ENCODE measurements at regions not wholly inside any gene's neighbourhood (a gene's known extent, or its start where the extent isn't known, plus 50 kb on each side); places are given as distances from the start of the nearest gene placed in this dataset.

DNA sequence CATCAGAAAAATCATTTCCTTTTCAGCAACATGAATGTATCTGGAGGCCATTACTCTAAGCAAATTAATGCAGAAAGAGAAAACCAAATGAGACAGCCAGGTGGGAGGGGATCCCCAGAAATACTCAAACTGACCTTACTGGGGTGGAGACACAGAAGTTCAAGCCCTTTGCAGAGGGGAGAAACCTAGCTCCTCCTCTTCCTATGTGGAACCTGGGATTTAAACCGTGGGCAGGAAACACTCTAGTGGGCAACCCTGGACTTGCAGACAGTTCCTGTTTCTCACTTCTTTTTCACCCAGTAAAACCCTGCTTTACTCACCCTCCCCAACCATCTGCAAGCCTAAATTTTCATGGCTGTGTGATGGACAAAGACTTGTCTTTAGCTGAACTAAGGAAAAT is 61.3 kb downstream of the SLITRK6 start:
- H3K4me1 ChIP-seq (ENCODE audit: insufficient read depth, low read length) = no peaks in the 10 kb centered on the region
- H3K36me3 ChIP-seq (ENCODE audit: insufficient read depth, low read length) = no peaks in the 10 kb centered on the region
- H3K9ac ChIP-seq (ENCODE audit: low read depth, low read length) = no peak overlapping the region
- H4K20me1 ChIP-seq (ENCODE audit: insufficient read depth, low read length) = no peaks in the 10 kb centered on the region
- no peak for TF ChIP-seq EZH2 (IDR thresholded peaks at IDR 0.05; ENCODE audit: borderline replicate concordance, low read depth, low read length, severe bottlenecking)
- TF ChIP-seq, protein P1, sequence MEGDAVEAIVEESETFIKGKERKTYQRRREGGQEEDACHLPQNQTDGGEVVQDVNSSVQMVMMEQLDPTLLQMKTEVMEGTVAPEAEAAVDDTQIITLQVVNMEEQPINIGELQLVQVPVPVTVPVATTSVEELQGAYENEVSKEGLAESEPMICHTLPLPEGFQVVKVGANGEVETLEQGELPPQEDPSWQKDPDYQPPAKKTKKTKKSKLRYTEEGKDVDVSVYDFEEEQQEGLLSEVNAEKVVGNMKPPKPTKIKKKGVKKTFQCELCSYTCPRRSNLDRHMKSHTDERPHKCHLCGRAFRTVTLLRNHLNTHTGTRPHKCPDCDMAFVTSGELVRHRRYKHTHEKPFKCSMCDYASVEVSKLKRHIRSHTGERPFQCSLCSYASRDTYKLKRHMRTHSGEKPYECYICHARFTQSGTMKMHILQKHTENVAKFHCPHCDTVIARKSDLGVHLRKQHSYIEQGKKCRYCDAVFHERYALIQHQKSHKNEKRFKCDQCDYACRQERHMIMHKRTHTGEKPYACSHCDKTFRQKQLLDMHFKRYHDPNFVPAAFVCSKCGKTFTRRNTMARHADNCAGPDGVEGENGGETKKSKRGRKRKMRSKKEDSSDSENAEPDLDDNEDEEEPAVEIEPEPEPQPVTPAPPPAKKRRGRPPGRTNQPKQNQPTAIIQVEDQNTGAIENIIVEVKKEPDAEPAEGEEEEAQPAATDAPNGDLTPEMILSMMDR (IDR thresholded peaks at IDR 0.05; ENCODE audit: borderline replicate concordance, extremely low read depth, low read length, poor library complexity, severe bottlenecking) = peak; percentile 20
- no peak overlapping the region for H3K4me2 ChIP-seq (ENCODE audit: insufficient read depth, low read length)
- H3K27ac ChIP-seq (ENCODE audit: low read length) = no peak overlapping the region
- no peak overlapping the region for H3K4me3 ChIP-seq (ENCODE audit: low read depth in 1 of 2, low read length in 2 of 2)
- no peaks in the 10 kb centered on the region for H3K9me3 ChIP-seq (ENCODE audit: insufficient read depth, low read length, severe bottlenecking)
- H3K27me3 ChIP-seq (ENCODE audit: insufficient read depth, low read length, poor library complexity) = no peaks in the 10 kb centered on the region
- DNase-seq (no peak), ATAC-seq (ENCODE audit: insufficient read depth, low read depth) (no peak)
- H2AFZ ChIP-seq (ENCODE audit: low read depth, low read length) = no peak overlapping the region
- H3K79me2 ChIP-seq (ENCODE audit: insufficient read depth, low read length) = no peaks in the 10 kb centered on the region

DNA sequence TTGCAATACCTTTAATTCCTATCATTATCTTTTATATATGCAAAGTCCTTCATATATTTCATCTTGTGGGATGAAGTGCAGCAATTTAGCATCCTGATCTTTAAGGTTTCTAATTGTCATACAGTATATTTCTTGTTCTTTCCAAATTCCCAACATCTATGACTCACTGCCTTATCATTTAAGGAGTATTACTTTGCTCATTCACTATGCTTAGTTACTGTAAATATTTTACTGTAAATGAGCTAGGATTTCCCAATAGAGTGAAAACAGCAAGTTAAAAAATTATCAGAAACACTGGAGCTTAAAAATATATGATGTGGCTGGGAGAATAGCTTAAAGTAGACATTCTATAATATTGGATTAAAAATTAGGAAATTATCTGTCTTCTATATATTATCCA is 69.9 kb downstream of the SLITRK6 start:
- DNase-seq (no peak), ATAC-seq (ENCODE audit: insufficient read depth, low read depth) (no peak)
- Histone ChIP-seq H3K27ac (ENCODE audit: low read length) (no peak overlapping the region), H3K9ac (ENCODE audit: low read depth, low read length) (no peak overlapping the region), H3K4me1 (ENCODE audit: insufficient read depth, low read length) (no peaks in the 10 kb centered on the region), H3K4me2 (ENCODE audit: insufficient read depth, low read length) (no peak overlapping the region), H3K36me3 (ENCODE audit: insufficient read depth, low read length) (no peaks in the 10 kb centered on the region), H4K20me1 (ENCODE audit: insufficient read depth, low read length) (no peaks in the 10 kb centered on the region), H3K9me3 (ENCODE audit: insufficient read depth, low read length, severe bottlenecking) (no peaks in the 10 kb centered on the region), H3K4me3 (ENCODE audit: low read depth in 1 of 2, low read length in 2 of 2) (no peak overlapping the region), H3K27me3 (ENCODE audit: insufficient read depth, low read length, poor library complexity) (no peaks in the 10 kb centered on the region), H3K79me2 (ENCODE audit: insufficient read depth, low read length) (no peaks in the 10 kb centered on the region), H2AFZ (ENCODE audit: low read depth, low read length) (no peak overlapping the region)
- TF ChIP-seq, protein P1 (IDR thresholded peaks at IDR 0.05; ENCODE audit: borderline replicate concordance, extremely low read depth, low read length, poor library complexity, severe bottlenecking) = no peak
- TF ChIP-seq EZH2 (IDR thresholded peaks at IDR 0.05; ENCODE audit: borderline replicate concordance, low read depth, low read length, severe bottlenecking) = no peak

DNA sequence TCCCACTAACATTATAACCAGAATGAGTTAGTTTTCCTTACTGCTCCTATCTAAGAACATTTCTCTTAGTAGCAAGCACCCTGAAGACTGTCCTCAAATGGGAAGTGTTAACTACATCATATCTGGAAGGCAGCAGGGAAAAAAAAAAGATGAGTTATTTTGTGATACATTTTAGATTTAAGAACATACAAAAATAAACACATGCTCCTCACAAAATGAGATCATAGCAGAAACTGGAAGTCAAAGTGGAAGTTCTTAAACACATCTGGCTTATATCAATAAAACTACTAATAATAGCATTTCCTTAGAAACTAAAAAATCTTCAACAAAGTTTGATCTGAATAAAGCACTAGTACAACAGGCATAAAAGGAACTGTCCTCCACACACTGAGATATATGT is 70.4 kb downstream of the SLITRK6 start:
- H3K4me2 ChIP-seq (ENCODE audit: insufficient read depth, low read length) = no peak overlapping the region
- no peak for TF ChIP-seq EZH2 (IDR thresholded peaks at IDR 0.05; ENCODE audit: borderline replicate concordance, low read depth, low read length, severe bottlenecking)
- TF ChIP-seq, protein P1 (IDR thresholded peaks at IDR 0.05; ENCODE audit: borderline replicate concordance, extremely low read depth, low read length, poor library complexity, severe bottlenecking) = no peak
- H3K36me3 ChIP-seq (ENCODE audit: insufficient read depth, low read length) = no peaks in the 10 kb centered on the region

DNA sequence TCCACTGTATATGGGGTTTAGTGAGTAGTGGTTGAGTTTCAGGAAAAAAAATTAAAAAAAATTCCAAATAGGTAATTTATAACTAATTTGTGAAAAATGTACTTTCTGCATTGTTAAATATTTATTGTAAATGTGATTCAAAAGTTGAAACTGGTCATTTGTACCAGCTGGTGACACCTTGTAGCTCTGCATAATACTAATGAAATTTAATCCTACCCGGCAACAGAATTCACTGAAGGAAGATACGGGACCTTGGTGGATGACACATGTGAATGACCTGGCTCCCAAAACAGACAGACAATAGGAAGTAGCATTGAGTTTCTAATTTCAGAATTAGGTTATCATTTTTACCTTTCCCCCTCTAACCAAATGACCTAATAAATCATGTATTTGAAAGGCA is 73.8 kb downstream of the SLITRK6 start:
- H3K36me3 ChIP-seq (ENCODE audit: insufficient read depth, low read length) = no peaks in the 10 kb centered on the region
- H3K27ac ChIP-seq (ENCODE audit: low read length) = no peak overlapping the region
- TF ChIP-seq EZH2 (IDR thresholded peaks at IDR 0.05; ENCODE audit: borderline replicate concordance, low read depth, low read length, severe bottlenecking) = no peak
- TF ChIP-seq, protein P1 (IDR thresholded peaks at IDR 0.05; ENCODE audit: borderline replicate concordance, extremely low read depth, low read length, poor library complexity, severe bottlenecking) = no peak
- H3K9me3 ChIP-seq (ENCODE audit: insufficient read depth, low read length, severe bottlenecking) = no peaks in the 10 kb centered on the region
- H3K9ac ChIP-seq (ENCODE audit: low read depth, low read length) = no peak overlapping the region
- ATAC-seq (ENCODE audit: insufficient read depth, low read depth) (no peak), DNase-seq (no peak)
- no peaks in the 10 kb centered on the region for H4K20me1 ChIP-seq (ENCODE audit: insufficient read depth, low read length)
- no peak overlapping the region for H3K4me2 ChIP-seq (ENCODE audit: insufficient read depth, low read length)
- no peaks in the 10 kb centered on the region for H3K27me3 ChIP-seq (ENCODE audit: insufficient read depth, low read length, poor library complexity)
- no peaks in the 10 kb centered on the region for H3K4me1 ChIP-seq (ENCODE audit: insufficient read depth, low read length)
- no peak overlapping the region for H3K4me3 ChIP-seq (ENCODE audit: low read depth in 1 of 2, low read length in 2 of 2)
- no peaks in the 10 kb centered on the region for H3K79me2 ChIP-seq (ENCODE audit: insufficient read depth, low read length)
- H2AFZ ChIP-seq (ENCODE audit: low read depth, low read length) = no peak overlapping the region

More for the DNA sequence above, 70.4 kb downstream of the SLITRK6 start:
- H3K4me1 ChIP-seq (ENCODE audit: insufficient read depth, low read length) = no peaks in the 10 kb centered on the region
- H3K9me3 ChIP-seq (ENCODE audit: insufficient read depth, low read length, severe bottlenecking) = no peaks in the 10 kb centered on the region
- H2AFZ ChIP-seq (ENCODE audit: low read depth, low read length) = no peak overlapping the region
- H4K20me1 ChIP-seq (ENCODE audit: insufficient read depth, low read length) = no peaks in the 10 kb centered on the region
- no peak overlapping the region for H3K4me3 ChIP-seq (ENCODE audit: low read depth in 1 of 2, low read length in 2 of 2)
- no peaks in the 10 kb centered on the region for H3K27me3 ChIP-seq (ENCODE audit: insufficient read depth, low read length, poor library complexity)
- no peak for DNase-seq
- H3K79me2 ChIP-seq (ENCODE audit: insufficient read depth, low read length) = no peaks in the 10 kb centered on the region
- H3K27ac ChIP-seq (ENCODE audit: low read length) = no peak overlapping the region
- no peak for ATAC-seq (ENCODE audit: insufficient read depth, low read depth)
- H3K9ac ChIP-seq (ENCODE audit: low read depth, low read length) = no peak overlapping the region
